ENCODE measurements at regions not wholly inside any gene's neighbourhood (a gene's known extent, or its start where the extent isn't known, plus 50 kb on each side); places are given as distances from the start of the nearest gene placed in this dataset.
"Not testable (repeated sequence)": the region's sequence is repeated elsewhere in the genome, so short reads cannot be mapped to it uniquely, and the experiment has no call there.

GRCh38 chr5:62778316-62779009 lies 199.8 kb downstream of the LRRC70 start:
- H3K9me3 ChIP-seq (ENCODE audit: control insufficient read depth in 5 of 5, low read length in 5 of 5): no peaks in the 10 kb centered on the region
- H3K27ac ChIP-seq (ENCODE audit: low read depth, low read length): no peak overlapping the region
- no peak overlapping the region for H3K4me3 ChIP-seq (ENCODE audit: low read depth in 1 of 5, low read length in 5 of 5)

GRCh38 chr5:62777081-62777480 lies 198.5 kb downstream of the LRRC70 start:
- not testable (repeated sequence) for H3K36me3 ChIP-seq (ENCODE audit: control insufficient read depth in 5 of 5, insufficient read depth in 5 of 5, low read length in 5 of 5); H3K4me3 ChIP-seq (ENCODE audit: low read depth in 1 of 5, low read length in 5 of 5); H3K4me1 ChIP-seq (ENCODE audit: control insufficient read depth in 5 of 5, insufficient read depth in 5 of 5, low read length in 5 of 5); H3K9me3 ChIP-seq (ENCODE audit: control insufficient read depth in 5 of 5, low read length in 5 of 5); H3K27ac ChIP-seq (ENCODE audit: low read depth, low read length); H3K9ac ChIP-seq (ENCODE audit: low read length in 5 of 5); H3K27me3 ChIP-seq (ENCODE audit: control insufficient read depth in 5 of 5, insufficient read depth in 4 of 5, low read length in 5 of 5)

More at GRCh38 chr5:62778316-62779009, 199.8 kb downstream of the LRRC70 start:
- Histone ChIP-seq H3K36me3 (ENCODE audit: control insufficient read depth in 5 of 5, insufficient read depth in 5 of 5, low read length in 5 of 5) (no peaks in the 10 kb centered on the region), H3K27me3 (ENCODE audit: control insufficient read depth in 5 of 5, insufficient read depth in 4 of 5, low read length in 5 of 5) (peaks cover 0 to 2% (median 0%) of the 10 kb centered on the region in 5 donors), H3K9ac (ENCODE audit: low read length in 5 of 5) (no peak overlapping the region), H3K4me1 (ENCODE audit: control insufficient read depth in 5 of 5, insufficient read depth in 5 of 5, low read length in 5 of 5) (peaks cover 0 to 2% (median 0%) of the 10 kb centered on the region in 5 donors)

- H3K27me3 ChIP-seq (ENCODE audit: control insufficient read depth in 5 of 5, insufficient read depth in 4 of 5, low read length in 5 of 5); H3K9ac ChIP-seq (ENCODE audit: low read length in 5 of 5); H3K36me3 ChIP-seq (ENCODE audit: control insufficient read depth in 5 of 5, insufficient read depth in 5 of 5, low read length in 5 of 5); H3K9me3 ChIP-seq (ENCODE audit: control insufficient read depth in 5 of 5, low read length in 5 of 5); H3K4me3 ChIP-seq (ENCODE audit: low read depth in 1 of 5, low read length in 5 of 5); H3K4me1 ChIP-seq (ENCODE audit: control insufficient read depth in 5 of 5, insufficient read depth in 5 of 5, low read length in 5 of 5); H3K27ac ChIP-seq (ENCODE audit: low read depth, low read length): not testable (repeated sequence)
Measured at GRCh38 chr5:62776592-62776991, 198.0 kb downstream of the LRRC70 start.

GRCh38 chr5:62773460-62773859 lies 194.8 kb downstream of the LRRC70 start:
- Histone ChIP-seq H3K27me3 (ENCODE audit: control insufficient read depth in 5 of 5, insufficient read depth in 4 of 5, low read length in 5 of 5) (no peaks in the 10 kb centered on the region), H3K9ac (ENCODE audit: low read length in 5 of 5) (no peak overlapping the region), H3K4me1 (ENCODE audit: control insufficient read depth in 5 of 5, insufficient read depth in 5 of 5, low read length in 5 of 5) (no peaks in the 10 kb centered on the region), H3K36me3 (ENCODE audit: control insufficient read depth in 5 of 5, insufficient read depth in 5 of 5, low read length in 5 of 5) (no peaks in the 10 kb centered on the region), H3K9me3 (ENCODE audit: control insufficient read depth in 5 of 5, low read length in 5 of 5) (no peaks in the 10 kb centered on the region), H3K4me3 (ENCODE audit: low read depth in 1 of 5, low read length in 5 of 5) (no peak overlapping the region), H3K27ac (ENCODE audit: low read depth, low read length) (no peak overlapping the region)

- Histone ChIP-seq H3K27ac (ENCODE audit: low read depth, low read length) (no peak overlapping the region), H3K4me3 (ENCODE audit: low read depth in 1 of 5, low read length in 5 of 5) (no peak overlapping the region), H3K9ac (ENCODE audit: low read length in 5 of 5) (no peak overlapping the region), H3K27me3 (ENCODE audit: control insufficient read depth in 5 of 5, insufficient read depth in 4 of 5, low read length in 5 of 5) (no peaks in the 10 kb centered on the region), H3K9me3 (ENCODE audit: control insufficient read depth in 5 of 5, low read length in 5 of 5) (no peaks in the 10 kb centered on the region), H3K36me3 (ENCODE audit: control insufficient read depth in 5 of 5, insufficient read depth in 5 of 5, low read length in 5 of 5) (no peaks in the 10 kb centered on the region), H3K4me1 (ENCODE audit: control insufficient read depth in 5 of 5, insufficient read depth in 5 of 5, low read length in 5 of 5) (no peaks in the 10 kb centered on the region)
Measured at GRCh38 chr5:62771341-62771740, 192.7 kb downstream of the LRRC70 start.

- no peak overlapping the region for H3K4me3 ChIP-seq (ENCODE audit: low read depth in 1 of 5, low read length in 5 of 5)
- no peaks in the 10 kb centered on the region for H3K36me3 ChIP-seq (ENCODE audit: control insufficient read depth in 5 of 5, insufficient read depth in 5 of 5, low read length in 5 of 5)
- H3K27me3 ChIP-seq (ENCODE audit: control insufficient read depth in 5 of 5, insufficient read depth in 4 of 5, low read length in 5 of 5): no peaks in the 10 kb centered on the region
- no peak overlapping the region for H3K27ac ChIP-seq (ENCODE audit: low read depth, low read length)
- no peaks in the 10 kb centered on the region for H3K9me3 ChIP-seq (ENCODE audit: control insufficient read depth in 5 of 5, low read length in 5 of 5)
- H3K9ac ChIP-seq (ENCODE audit: low read length in 5 of 5): no peak overlapping the region
- H3K4me1 ChIP-seq (ENCODE audit: control insufficient read depth in 5 of 5, insufficient read depth in 5 of 5, low read length in 5 of 5): no peaks in the 10 kb centered on the region
Measured at GRCh38 chr5:62767650-62768049, 189.0 kb downstream of the LRRC70 start.

- Histone ChIP-seq H3K36me3 (ENCODE audit: control insufficient read depth in 5 of 5, insufficient read depth in 5 of 5, low read length in 5 of 5) (no peaks in the 10 kb centered on the region), H3K9me3 (ENCODE audit: control insufficient read depth in 5 of 5, low read length in 5 of 5) (no peaks in the 10 kb centered on the region), H3K27me3 (ENCODE audit: control insufficient read depth in 5 of 5, insufficient read depth in 4 of 5, low read length in 5 of 5) (no peaks in the 10 kb centered on the region), H3K9ac (ENCODE audit: low read length in 5 of 5) (no peak overlapping the region), H3K27ac (ENCODE audit: low read depth, low read length) (no peak overlapping the region), H3K4me1 (ENCODE audit: control insufficient read depth in 5 of 5, insufficient read depth in 5 of 5, low read length in 5 of 5) (no peaks in the 10 kb centered on the region), H3K4me3 (ENCODE audit: low read depth in 1 of 5, low read length in 5 of 5) (no peak overlapping the region)
Measured at GRCh38 chr5:62767077-62767476, 188.5 kb downstream of the LRRC70 start.

- no peaks in the 10 kb centered on the region for H3K27me3 ChIP-seq (ENCODE audit: control insufficient read depth in 5 of 5, insufficient read depth in 4 of 5, low read length in 5 of 5)
- no peaks in the 10 kb centered on the region for H3K4me1 ChIP-seq (ENCODE audit: control insufficient read depth in 5 of 5, insufficient read depth in 5 of 5, low read length in 5 of 5)
- no peaks in the 10 kb centered on the region for H3K9me3 ChIP-seq (ENCODE audit: control insufficient read depth in 5 of 5, low read length in 5 of 5)
- H3K4me3 ChIP-seq (ENCODE audit: low read depth in 1 of 5, low read length in 5 of 5): no peak overlapping the region
- no peak overlapping the region for H3K9ac ChIP-seq (ENCODE audit: low read length in 5 of 5)
- H3K36me3 ChIP-seq (ENCODE audit: control insufficient read depth in 5 of 5, insufficient read depth in 5 of 5, low read length in 5 of 5): no peaks in the 10 kb centered on the region
- H3K27ac ChIP-seq (ENCODE audit: low read depth, low read length): no peak overlapping the region
Measured at GRCh38 chr5:62762503-62762902, 183.9 kb downstream of the LRRC70 start.

GRCh38 chr5:62757686-62758085 lies 179.1 kb downstream of the LRRC70 start:
- H3K27me3 ChIP-seq (ENCODE audit: control insufficient read depth in 5 of 5, insufficient read depth in 4 of 5, low read length in 5 of 5); H3K36me3 ChIP-seq (ENCODE audit: control insufficient read depth in 5 of 5, insufficient read depth in 5 of 5, low read length in 5 of 5); H3K9ac ChIP-seq (ENCODE audit: low read length in 5 of 5); H3K9me3 ChIP-seq (ENCODE audit: control insufficient read depth in 5 of 5, low read length in 5 of 5); H3K4me3 ChIP-seq (ENCODE audit: low read depth in 1 of 5, low read length in 5 of 5); H3K27ac ChIP-seq (ENCODE audit: low read depth, low read length); H3K4me1 ChIP-seq (ENCODE audit: control insufficient read depth in 5 of 5, insufficient read depth in 5 of 5, low read length in 5 of 5): not testable (repeated sequence)

GRCh38 chr5:62752998-62753367 lies 174.4 kb downstream of the LRRC70 start:
- not testable (repeated sequence) for H3K4me1 ChIP-seq (ENCODE audit: control insufficient read depth in 5 of 5, insufficient read depth in 5 of 5, low read length in 5 of 5)

More at GRCh38 chr5:62752998-62753367, 174.4 kb downstream of the LRRC70 start:
- H3K9me3 ChIP-seq (ENCODE audit: control insufficient read depth in 5 of 5, low read length in 5 of 5); H3K9ac ChIP-seq (ENCODE audit: low read length in 5 of 5); H3K27me3 ChIP-seq (ENCODE audit: control insufficient read depth in 5 of 5, insufficient read depth in 4 of 5, low read length in 5 of 5); H3K4me3 ChIP-seq (ENCODE audit: low read depth in 1 of 5, low read length in 5 of 5); H3K27ac ChIP-seq (ENCODE audit: low read depth, low read length); H3K36me3 ChIP-seq (ENCODE audit: control insufficient read depth in 5 of 5, insufficient read depth in 5 of 5, low read length in 5 of 5): not testable (repeated sequence)
